ENCODE measurements at regions not wholly inside any gene's neighbourhood (a gene's known extent, or its start where the extent isn't known, plus 50 kb on each side); places are given as distances from the start of the nearest gene placed in this dataset.

- no peak for TF ChIP-seq CTCF (IDR thresholded peaks at IDR 0.05; ENCODE audit: low read depth, low read length, poor library complexity, severe bottlenecking)
- no peak for TF ChIP-seq EZH2phosphoT487 (IDR thresholded peaks at IDR 0.05; ENCODE audit: borderline replicate concordance, low read length)
Observed at GRCh38 chr4:124133753-124134152, 578.8 kb downstream of the ANKRD50 start.

Data from DOHH2 (cell line).